ENCODE measurements at regions not wholly inside any gene's neighbourhood (a gene's known extent, or its start where the extent isn't known, plus 50 kb on each side); places are given as distances from the start of the nearest gene placed in this dataset.

DNA sequence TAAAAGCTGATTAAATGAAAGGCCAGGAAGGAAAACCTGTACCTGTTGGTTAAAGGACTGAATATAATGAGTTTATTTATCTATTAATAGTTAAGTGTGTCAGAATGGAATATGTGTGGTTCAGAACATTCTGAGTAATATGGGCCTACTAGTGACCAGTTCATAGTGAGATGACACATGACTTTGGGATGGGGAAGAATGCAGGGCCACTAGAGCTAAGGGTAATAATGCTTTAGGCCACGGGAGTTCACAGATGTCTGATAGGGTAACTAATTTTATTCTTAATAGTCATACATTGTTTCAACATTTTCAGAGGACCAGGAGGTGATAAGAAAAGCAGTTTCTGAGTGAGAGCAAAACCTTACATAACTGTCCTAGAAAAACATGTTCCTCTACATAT, 247.8 kb upstream of the OR4E1 start (continued):
- TF ChIP-seq, protein P1, sequence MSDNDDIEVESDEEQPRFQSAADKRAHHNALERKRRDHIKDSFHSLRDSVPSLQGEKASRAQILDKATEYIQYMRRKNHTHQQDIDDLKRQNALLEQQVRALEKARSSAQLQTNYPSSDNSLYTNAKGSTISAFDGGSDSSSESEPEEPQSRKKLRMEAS (IDR thresholded peaks at IDR 0.05) = no peak

DNA sequence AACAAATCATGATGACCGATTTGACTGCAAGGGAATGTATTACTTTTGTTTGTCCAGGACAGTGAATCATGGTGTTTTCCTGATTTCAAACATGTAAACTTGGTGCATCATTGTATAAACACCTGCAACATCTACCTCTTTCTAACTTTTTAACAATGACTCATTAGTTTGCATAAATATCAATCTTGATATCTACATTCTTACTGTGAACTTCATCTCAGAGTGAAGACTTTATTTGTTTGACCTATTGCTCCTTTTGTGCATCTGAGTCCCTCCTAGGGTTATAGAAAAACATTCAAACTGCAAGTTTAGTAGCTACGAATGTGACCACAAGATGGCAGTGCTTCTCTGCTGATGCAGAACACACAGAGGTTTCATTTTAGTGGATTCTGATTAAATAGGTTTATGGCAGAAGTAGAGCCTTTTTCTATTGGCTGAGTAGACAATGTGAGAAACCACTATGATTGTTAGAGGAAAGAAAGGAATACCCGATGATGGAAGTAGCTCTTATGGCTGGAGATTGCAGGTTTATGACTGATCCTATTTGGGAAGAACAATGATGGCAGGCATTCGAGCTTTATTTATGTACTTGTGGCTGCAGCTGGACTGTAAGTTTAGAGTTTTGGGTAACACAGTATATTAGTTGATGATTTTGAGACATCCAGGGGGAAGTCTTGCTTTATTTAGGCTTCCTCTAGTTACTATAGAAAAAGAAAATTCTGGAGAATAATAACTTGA, 244.2 kb upstream of the OR4E1 start:
- intact Hi-C loops (cut with micrococcal nuclease) = no loop called here
- BruUV-seq (replicated peaks) = no TSS peak

More for the DNA sequence above, 244.2 kb upstream of the OR4E1 start:
- peak; percentile 31 for DNase-seq (ENCODE audit: low read depth, low spot score)
- Histone ChIP-seq H3K27me3 (ENCODE audit: insufficient read depth, low read length) (no peaks in the 10 kb centered on the region; the same call in 1 of the 2 replicates), H3K9ac (ENCODE audit: low read length) (no peak overlapping the region), H4K20me1 (ENCODE audit: insufficient read depth) (no peaks in the 10 kb centered on the region), H2AFZ (ENCODE audit: low read depth, low read length, poor library complexity, severe bottlenecking) (no peak overlapping the region), H3K4me2 (ENCODE audit: low read length) (0 out of 2 replicates have a peak overlapping the region, but pooled peaks have one; percentile 6), H3K4me1 (ENCODE audit: control insufficient read depth in 1 of 2, insufficient read depth in 2 of 2, low read length in 2 of 2) (no peaks in the 10 kb centered on the region), H3K9me3 (ENCODE audit: control insufficient read depth in 1 of 2, insufficient read depth in 1 of 2, low read depth in 1 of 2, low read length in 2 of 2) (no peaks in the 10 kb centered on the region), H3K27ac (ENCODE audit: low read depth, low read length) (no peak overlapping the region), H3K9me2 (ENCODE audit: insufficient read depth) (no peaks in the 10 kb centered on the region), H3K36me3 (ENCODE audit: control insufficient read depth in 1 of 2, insufficient read depth in 2 of 2, low read length in 2 of 2) (no peaks in the 10 kb centered on the region), H3K79me2 (ENCODE audit: insufficient read depth, low read length) (no peaks in the 10 kb centered on the region), H3K4me3 (replicated peaks in 1 of 2; ENCODE audit: low read depth in 1 of 2, low read length in 2 of 2) (no peak overlapping the region)
- CTCF ChIA-PET = interaction anchor here (0.7 to 2.7 kb wide), 33 partner anchors 9 to 401 kb away, joined by 3 to 17 read pairs (median 5); no protein-coding TSS in a partner anchor
- TF ChIP-seq JUND (IDR thresholded peaks at IDR 0.05) (no peak), EGR1 (IDR thresholded peaks at IDR 0.05; ENCODE audit: low read depth) (no peak), RAD21 (IDR thresholded peaks at IDR 0.05; ENCODE audit: low read depth) (peak; percentile 41)
- TF ChIP-seq, protein P2, sequence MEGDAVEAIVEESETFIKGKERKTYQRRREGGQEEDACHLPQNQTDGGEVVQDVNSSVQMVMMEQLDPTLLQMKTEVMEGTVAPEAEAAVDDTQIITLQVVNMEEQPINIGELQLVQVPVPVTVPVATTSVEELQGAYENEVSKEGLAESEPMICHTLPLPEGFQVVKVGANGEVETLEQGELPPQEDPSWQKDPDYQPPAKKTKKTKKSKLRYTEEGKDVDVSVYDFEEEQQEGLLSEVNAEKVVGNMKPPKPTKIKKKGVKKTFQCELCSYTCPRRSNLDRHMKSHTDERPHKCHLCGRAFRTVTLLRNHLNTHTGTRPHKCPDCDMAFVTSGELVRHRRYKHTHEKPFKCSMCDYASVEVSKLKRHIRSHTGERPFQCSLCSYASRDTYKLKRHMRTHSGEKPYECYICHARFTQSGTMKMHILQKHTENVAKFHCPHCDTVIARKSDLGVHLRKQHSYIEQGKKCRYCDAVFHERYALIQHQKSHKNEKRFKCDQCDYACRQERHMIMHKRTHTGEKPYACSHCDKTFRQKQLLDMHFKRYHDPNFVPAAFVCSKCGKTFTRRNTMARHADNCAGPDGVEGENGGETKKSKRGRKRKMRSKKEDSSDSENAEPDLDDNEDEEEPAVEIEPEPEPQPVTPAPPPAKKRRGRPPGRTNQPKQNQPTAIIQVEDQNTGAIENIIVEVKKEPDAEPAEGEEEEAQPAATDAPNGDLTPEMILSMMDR (IDR thresholded peaks at IDR 0.05 in 2 of 3, conservative IDR thresholded peaks at IDR 0.05 in 1 of 3; ENCODE audit: borderline replicate concordance in 1 of 3, insufficient read depth in 1 of 3, low read depth in 2 of 3, low read length in 2 of 3) = peak; percentile 32 to 89 (median 78); a peak in 5 of 6 replicates
- peak; percentile 71 for ATAC-seq
- POLR2A ChIA-PET = no interaction called here
- RAD21 ChIA-PET (ENCODE audit: low non-redundant PET in 1 of 2, low total read pairs in 2 of 2, uncharacterized antibody in 2 of 2, unreplicated experiment in 2 of 2) = no interaction called here
